NB4 (cell line): ENCODE measurements at regions not wholly inside any gene's neighbourhood (a gene's known extent, or its start where the extent isn't known, plus 50 kb on each side); places are given as distances from the start of the nearest gene placed in this dataset.

Source experiments
- MYC ChIP-seq: IDR thresholded peaks from 2 replicates; pipeline ENCODE4 v1.6.1; 2011; ENCODE audit warnings: low read depth, low read length
- POLR2A ChIP-seq: IDR thresholded peaks from 2 replicates; pipeline ENCODE4 v1.6.1; 2011; ENCODE audit warnings: mild to moderate bottlenecking; ENCODE audit not compliant: insufficient read length; ENCODE audit errors: extremely low read depth
- TF ChIP-seq, protein P1 (sequence below): IDR thresholded peaks from one replicate; pipeline ENCODE4 v1.5.1; 2012; ENCODE audit warnings: low read depth, low read length

DNA sequence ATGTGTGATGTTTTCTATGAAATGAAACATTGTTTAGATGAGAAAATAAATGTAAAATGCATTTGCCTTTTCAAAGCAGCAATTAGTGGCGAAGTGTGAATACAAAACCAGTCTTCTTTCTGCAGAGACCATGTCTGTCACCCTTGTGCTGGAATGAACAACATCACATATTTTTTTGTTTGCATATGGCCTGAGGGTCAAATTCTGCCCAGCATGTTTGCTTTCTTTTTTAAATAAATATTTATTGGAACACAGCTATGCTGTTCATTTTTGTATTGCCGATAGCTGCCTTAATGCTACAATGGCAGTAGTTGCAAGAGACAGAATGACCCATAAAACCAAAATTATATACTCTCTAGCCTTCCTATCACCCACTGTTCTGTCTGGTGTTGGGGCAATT is 75.3 kb upstream of the SNRPN start:
- TF ChIP-seq POLR2A (no peak), MYC (no peak)
- TF ChIP-seq, protein P1, sequence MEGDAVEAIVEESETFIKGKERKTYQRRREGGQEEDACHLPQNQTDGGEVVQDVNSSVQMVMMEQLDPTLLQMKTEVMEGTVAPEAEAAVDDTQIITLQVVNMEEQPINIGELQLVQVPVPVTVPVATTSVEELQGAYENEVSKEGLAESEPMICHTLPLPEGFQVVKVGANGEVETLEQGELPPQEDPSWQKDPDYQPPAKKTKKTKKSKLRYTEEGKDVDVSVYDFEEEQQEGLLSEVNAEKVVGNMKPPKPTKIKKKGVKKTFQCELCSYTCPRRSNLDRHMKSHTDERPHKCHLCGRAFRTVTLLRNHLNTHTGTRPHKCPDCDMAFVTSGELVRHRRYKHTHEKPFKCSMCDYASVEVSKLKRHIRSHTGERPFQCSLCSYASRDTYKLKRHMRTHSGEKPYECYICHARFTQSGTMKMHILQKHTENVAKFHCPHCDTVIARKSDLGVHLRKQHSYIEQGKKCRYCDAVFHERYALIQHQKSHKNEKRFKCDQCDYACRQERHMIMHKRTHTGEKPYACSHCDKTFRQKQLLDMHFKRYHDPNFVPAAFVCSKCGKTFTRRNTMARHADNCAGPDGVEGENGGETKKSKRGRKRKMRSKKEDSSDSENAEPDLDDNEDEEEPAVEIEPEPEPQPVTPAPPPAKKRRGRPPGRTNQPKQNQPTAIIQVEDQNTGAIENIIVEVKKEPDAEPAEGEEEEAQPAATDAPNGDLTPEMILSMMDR, result no peak
